ENCODE measurements at regions not wholly inside any gene's neighbourhood (a gene's known extent, or its start where the extent isn't known, plus 50 kb on each side); places are given as distances from the start of the nearest gene placed in this dataset.

GRCh38 chr15:39144613-39145499 lies 436.0 kb upstream of the THBS1 start:
- DNase-seq (ENCODE audit: low read depth in 2 of 2): no peak

GRCh38 chr15:39145854-39146625 lies 434.8 kb upstream of the THBS1 start:
- DNase-seq (ENCODE audit: low read depth in 2 of 2): no peak

GRCh38 chr15:39149636-39150150 lies 431.2 kb upstream of the THBS1 start:
- no peak for DNase-seq (ENCODE audit: low read depth in 2 of 2)

GRCh38 chr15:39151545-39151944 lies 429.3 kb upstream of the THBS1 start:
- DNase-seq (ENCODE audit: low read depth in 2 of 2): no peak

GRCh38 chr15:39153058-39153714 lies 427.7 kb upstream of the THBS1 start:
- DNase-seq (ENCODE audit: low read depth in 2 of 2): no peak

- no peak for DNase-seq (ENCODE audit: low read depth in 2 of 2)
Measured at GRCh38 chr15:39153716-39154115, 427.2 kb upstream of the THBS1 start.

- DNase-seq (ENCODE audit: low read depth in 2 of 2): no peak
Measured at GRCh38 chr15:39154227-39154638, 426.6 kb upstream of the THBS1 start.

GRCh38 chr15:39154776-39155175 lies 426.1 kb upstream of the THBS1 start:
- no peak for DNase-seq (ENCODE audit: low read depth in 2 of 2)

GRCh38 chr15:39156166-39156565 lies 424.7 kb upstream of the THBS1 start:
- no peak for DNase-seq (ENCODE audit: low read depth in 2 of 2)

GRCh38 chr15:39156646-39157250 lies 424.1 kb upstream of the THBS1 start:
- no peak for DNase-seq (ENCODE audit: low read depth in 2 of 2)

GRCh38 chr15:39157882-39158281 lies 423.0 kb upstream of the THBS1 start:
- DNase-seq (ENCODE audit: low read depth in 2 of 2): no peak

GRCh38 chr15:39159833-39160232 lies 421.0 kb upstream of the THBS1 start:
- DNase-seq (ENCODE audit: low read depth in 2 of 2): no peak

GRCh38 chr15:39161096-39161495 lies 419.8 kb upstream of the THBS1 start:
- DNase-seq (ENCODE audit: low read depth in 2 of 2): no peak

- DNase-seq (ENCODE audit: low read depth in 2 of 2): no peak
Measured at GRCh38 chr15:39165020-39165706, 415.7 kb upstream of the THBS1 start.

- no peak for DNase-seq (ENCODE audit: low read depth in 2 of 2)
Measured at GRCh38 chr15:39167164-39168058, 413.5 kb upstream of the THBS1 start.

- DNase-seq (ENCODE audit: low read depth in 2 of 2): no peak
Measured at GRCh38 chr15:39171944-39172368, 408.9 kb upstream of the THBS1 start.

GRCh38 chr15:39172380-39173281 lies 408.2 kb upstream of the THBS1 start:
- DNase-seq (ENCODE audit: low read depth in 2 of 2): no peak

- no peak for DNase-seq (ENCODE audit: low read depth in 2 of 2)
Measured at GRCh38 chr15:39173426-39173825, 407.5 kb upstream of the THBS1 start.

GRCh38 chr15:39174332-39174731 lies 406.5 kb upstream of the THBS1 start:
- DNase-seq (ENCODE audit: low read depth in 2 of 2): no peak

Measured in stimulated activated CD8-positive, alpha-beta memory T cell treated with anti-CD3 and anti-CD28 coated beads, Interleukin-2, amount 100 ng/mL, for 1 hour (primary cell).